ENCODE measurements at regions not wholly inside any gene's neighbourhood (a gene's known extent, or its start where the extent isn't known, plus 50 kb on each side); places are given as distances from the start of the nearest gene placed in this dataset.

DNA sequence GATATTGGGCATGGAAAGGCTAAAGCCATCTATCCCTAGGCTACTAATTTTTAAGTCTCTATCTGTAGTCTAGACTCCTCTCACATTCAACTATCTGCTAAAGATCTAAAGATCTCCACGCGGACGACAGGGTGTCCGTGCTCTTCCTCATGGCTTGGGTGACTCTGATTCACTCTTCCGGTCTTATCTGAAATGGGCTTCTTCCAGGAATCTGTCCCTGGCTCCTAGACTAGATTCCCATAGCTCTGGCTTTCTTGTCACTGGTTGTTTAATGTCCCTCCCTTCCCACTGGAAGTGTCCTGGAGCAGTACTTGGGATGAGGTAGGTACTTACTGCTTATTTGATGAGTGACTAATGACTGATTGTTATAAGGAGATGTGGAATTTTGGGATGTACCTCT is 62.0 kb upstream of the PODXL start:
- DNase-seq: no peak
- Histone ChIP-seq H3K9me3 (no peaks in the 10 kb centered on the region), H3K4me3 (no peak overlapping the region), H3K27ac (no peak overlapping the region), H3K36me3 (no peaks in the 10 kb centered on the region), H3K27me3 (no peaks in the 10 kb centered on the region), H3K4me1 (peaks cover 0 to 3% (median 0%) of the 10 kb centered on the region in 4 donors)
- TF ChIP-seq CTCF (IDR thresholded peaks at IDR 0.05): no peak
- intact Hi-C loops (cut with DNase I; ENCODE audit: low total_unique reads): no loop called here

DNA sequence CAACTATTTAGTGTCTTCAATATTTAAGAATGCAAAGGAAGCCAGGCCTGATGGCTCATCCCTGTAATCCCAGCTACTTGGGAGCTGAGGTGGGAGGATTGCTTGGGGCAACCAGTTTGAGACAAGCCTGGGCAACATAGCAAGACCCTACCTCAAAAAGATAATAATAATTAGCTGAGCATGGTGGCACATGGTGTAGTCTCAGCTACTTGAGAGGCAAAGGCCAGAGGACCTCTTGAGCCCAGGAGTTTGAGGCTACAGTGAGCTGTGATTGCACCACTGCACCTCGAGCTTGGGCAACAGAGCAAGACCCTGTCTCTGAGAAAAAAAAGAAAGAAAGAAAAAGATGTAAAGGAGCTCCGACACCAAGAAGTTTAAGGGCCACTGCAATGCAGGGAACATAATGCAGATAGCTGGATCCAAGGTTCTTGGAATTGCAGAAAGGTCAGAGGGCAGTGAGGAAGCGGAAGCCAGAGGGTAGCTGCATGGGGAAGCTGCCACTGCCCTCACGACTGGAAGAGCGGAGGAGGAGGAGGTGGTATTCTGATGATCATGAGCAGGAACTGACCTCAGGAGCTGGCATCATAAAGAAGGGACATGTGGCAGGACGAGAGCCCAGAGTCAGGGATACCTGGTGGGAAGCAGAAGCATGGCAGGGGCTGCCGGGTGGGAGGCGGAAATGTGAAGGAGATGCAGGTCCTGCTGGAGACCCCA is 60.2 kb upstream of the PODXL start:
- no peak for TF ChIP-seq CTCF (IDR thresholded peaks at IDR 0.05)
- intact Hi-C loops (cut with DNase I; ENCODE audit: low total_unique reads): no loop called here
- H3K36me3 ChIP-seq: no peaks in the 10 kb centered on the region
- H3K4me1 ChIP-seq: no peaks in the 10 kb centered on the region
- H3K27ac ChIP-seq: no peak overlapping the region
- H3K9me3 ChIP-seq: no peaks in the 10 kb centered on the region
- DNase-seq: no peak
- no peaks in the 10 kb centered on the region for H3K27me3 ChIP-seq
- no peak overlapping the region for H3K4me3 ChIP-seq

DNA sequence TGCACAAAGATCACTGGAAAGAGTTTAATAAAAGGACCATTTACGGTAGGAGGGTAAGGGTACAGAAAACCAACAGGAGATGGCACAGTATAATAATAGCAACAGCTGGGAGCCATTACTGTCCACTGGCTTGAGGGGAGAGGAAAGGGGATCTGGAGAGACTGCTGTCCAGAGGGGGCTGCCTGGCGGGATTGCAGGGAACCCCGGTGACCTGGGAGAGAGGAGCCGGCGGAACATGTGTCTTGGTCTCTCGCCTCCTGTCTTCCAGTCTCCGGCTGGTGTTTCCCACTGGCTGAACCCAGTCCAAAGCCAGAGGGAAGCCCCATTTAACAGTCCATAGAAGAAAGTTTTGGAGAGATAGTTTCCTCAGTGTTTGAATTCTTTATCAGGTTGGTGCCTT is 57.5 kb upstream of the PODXL start:
- no peak for DNase-seq
- Histone ChIP-seq H3K4me3 (no peak overlapping the region), H3K4me1 (no peaks in the 10 kb centered on the region), H3K27me3 (no peaks in the 10 kb centered on the region), H3K36me3 (no peaks in the 10 kb centered on the region), H3K27ac (no peak overlapping the region), H3K9me3 (no peaks in the 10 kb centered on the region)
- no peak for TF ChIP-seq CTCF (IDR thresholded peaks at IDR 0.05)
- intact Hi-C loops (cut with DNase I; ENCODE audit: low total_unique reads): no loop called here

GRCh38 chr7:131610007-131610406 is 53.6 kb upstream of the PODXL start:
- no peak for TF ChIP-seq CTCF (IDR thresholded peaks at IDR 0.05)
- no peak for DNase-seq
- Histone ChIP-seq H3K4me3 (no peak overlapping the region), H3K27me3 (peaks cover 0 to 23% of the 10 kb centered on the region in 2 donors), H3K36me3 (no peaks in the 10 kb centered on the region), H3K4me1 (no peaks in the 10 kb centered on the region), H3K27ac (no peak overlapping the region), H3K9me3 (no peaks in the 10 kb centered on the region)
- intact Hi-C loops (cut with DNase I; ENCODE audit: low total_unique reads): no loop called here

DNA sequence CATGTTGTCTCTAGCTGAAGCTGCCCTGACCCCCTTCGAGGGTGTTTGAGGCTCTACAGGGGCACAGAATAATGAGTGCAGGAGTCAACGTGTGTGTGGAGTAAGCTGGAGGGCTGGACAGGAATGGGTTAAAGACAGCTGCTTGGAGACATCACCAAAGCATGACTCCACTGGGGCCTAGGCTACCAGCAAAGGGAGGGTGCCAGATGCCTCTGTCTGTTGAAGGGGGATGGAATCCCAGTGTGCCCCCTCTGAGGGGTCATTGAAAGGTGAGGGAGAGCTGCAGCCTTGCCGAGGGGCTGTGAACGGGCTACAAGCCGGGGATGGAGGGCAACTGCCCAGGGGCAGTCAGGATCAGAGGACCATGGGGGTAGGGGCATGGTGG is 51.7 kb upstream of the PODXL start:
- no peak for TF ChIP-seq CTCF (IDR thresholded peaks at IDR 0.05)
- no peaks in the 10 kb centered on the region for H3K9me3 ChIP-seq
- intact Hi-C loops (cut with DNase I; ENCODE audit: low total_unique reads): no loop called here
- H3K27ac ChIP-seq: no peak overlapping the region
- H3K36me3 ChIP-seq: no peaks in the 10 kb centered on the region
- no peak overlapping the region for H3K4me3 ChIP-seq
- H3K4me1 ChIP-seq: no peaks in the 10 kb centered on the region
- no peak for DNase-seq
- peaks cover 0 to 23% of the 10 kb centered on the region in 2 donors for H3K27me3 ChIP-seq
